K562 (cell line): ENCODE measurements at regions not wholly inside any gene's neighbourhood (a gene's known extent, or its start where the extent isn't known, plus 50 kb on each side); places are given as distances from the start of the nearest gene placed in this dataset.

ENCODE experiments used
- ATAC-seq: fragments of 200-7000 bp; cut with Tn5 transposase; 3 replicates; pipeline ENCODE4 v1.9.1; 2020; ENCODE audit warnings: moderate library complexity
- BruUV-seq: library from RNA; stranded (reverse); fragments of 400-500 nt; replicated peaks from 2 replicates; lab custom pipeline; 2021; lab: Mats Ljungman, UMichigan
- CTCF ChIA-PET: fragments of 300-600 bp; formaldehyde crosslinking; extraction: SDS; loops from one replicate; lab custom pipeline; 2021; ENCODE audit warnings: low intra/inter-chr PET ratio; lab: Yijun Ruan, JAX
- POLR2A ChIA-PET: fragments of 300-600, 350-650 bp; sonication (Branson Sonifier 250); formaldehyde crosslinking; extraction: SDS; loops from one replicate; lab custom pipeline; 2021; ENCODE audit warnings: antibody characterized with exemption, inconsistent platforms; lab: Yijun Ruan, JAX
- DNase-seq, 4 experiments: peaks; one replicate each; pipeline versions ENCODE4 v3.0.0 to v3.0.0-alpha.2; 2011 to 2018; ENCODE audit warnings: low spot score in 3 of 4, mixed read lengths in 3 of 4; ENCODE audit errors: extremely low read depth in 1 of 4
- FAIRE-seq: peaks from 2 replicates; lab custom pipeline; 2011; peaks lifted over from hg19 to GRCh38; lab: Jason Lieb, UNC
- H2AFZ ChIP-seq: 2 replicates; pipeline ENCODE4 v1.6.0; 2011; ENCODE audit warnings: low read depth, low read length, control low read depth, inconsistent platforms
- H3K27ac ChIP-seq: fragments of 200-600 bp; 3 replicates; pipeline ENCODE4 v1.8.0; 2011; ENCODE audit warnings: low read depth, mild to moderate bottlenecking, control low read depth, inconsistent platforms, low read length, moderate library complexity, mixed read lengths; ENCODE audit errors: extremely low read depth
- H3K27me3 ChIP-seq, 2 experiments: fragments of 300-600 bp in 1 of 2; 2 replicates in 1 of 2; 3 replicates in 1 of 2; pipeline versions ENCODE4 v1.6.0 to v1.8.0; 2011; ENCODE audit warnings: inconsistent platforms in 2 of 2, low read length in 2 of 2, mild to moderate bottlenecking in 1 of 2, mixed read lengths in 1 of 2, moderate library complexity in 1 of 2; ENCODE audit not compliant: control insufficient read depth in 2 of 2, insufficient read depth in 2 of 2
- H3K36me3 ChIP-seq: fragments of 300-600 bp; 3 replicates; pipeline ENCODE4 v1.8.0; 2011; ENCODE audit warnings: mild to moderate bottlenecking, low read length, inconsistent platforms; ENCODE audit not compliant: control insufficient read depth, insufficient read depth
- H3K4me1 ChIP-seq, 2 experiments: fragments of 200-600 bp in 1 of 2; replicated peaks in 1 of 2; 2 replicates in 1 of 2; 3 replicates in 1 of 2; pipeline versions ENCODE4 v1.5.1 to v1.8.0; 2011; ENCODE audit warnings: inconsistent platforms in 2 of 2, low read length in 2 of 2, mild to moderate bottlenecking in 1 of 2, mixed read lengths in 1 of 2, moderate library complexity in 1 of 2; ENCODE audit not compliant: control insufficient read depth in 2 of 2, insufficient read depth in 2 of 2
- H3K4me2 ChIP-seq: 2 replicates; pipeline ENCODE4 v1.6.1; 2011; ENCODE audit warnings: low read length, control low read depth, inconsistent platforms, mixed read lengths; ENCODE audit not compliant: insufficient read depth
- H3K4me3 ChIP-seq: fragments of 200-600 bp; sonication (generic), shearing (Covaris generic); 2 replicates; pipeline ENCODE4 v1.5.1; 2016; ENCODE audit warnings: control low read depth, inconsistent platforms
- H3K79me2 ChIP-seq: fragments of 200-600 bp; 3 replicates; pipeline ENCODE4 v1.8.0; 2011; ENCODE audit warnings: low read length, inconsistent platforms; ENCODE audit not compliant: control insufficient read depth, insufficient read depth
- H3K9ac ChIP-seq, 2 experiments: 2 replicates each; pipeline versions ENCODE4 v1.6.0 to v1.6.1; 2011; ENCODE audit warnings: low read depth in 2 of 2, low read length in 2 of 2, control low read depth in 1 of 2, inconsistent platforms in 1 of 2, mild to moderate bottlenecking in 1 of 2, mixed read lengths in 1 of 2; ENCODE audit not compliant: insufficient read depth in 1 of 2
- H3K9me1 ChIP-seq: one replicate; pipeline ENCODE4 v1.6.0; 2011; ENCODE audit warnings: inconsistent platforms, mild to moderate bottlenecking, low read length, moderate library complexity; ENCODE audit not compliant: control insufficient read depth, insufficient read depth
- H3K9me3 ChIP-seq: replicated peaks from 2 replicates; pipeline ENCODE4 v1.5.1; 2011; ENCODE audit warnings: low read depth, low read length, inconsistent platforms; ENCODE audit not compliant: control insufficient read depth, insufficient read depth
- H4K20me1 ChIP-seq: replicated peaks from 2 replicates; pipeline ENCODE4 v1.6.1; 2011; ENCODE audit warnings: low read length, inconsistent platforms, mixed read lengths; ENCODE audit not compliant: control insufficient read depth, insufficient read depth
- CEBPG ChIP-seq, 3 experiments: fragments of 200-800 bp in 1 of 3; sonication (Bioruptor generic) in 1 of 3; sonication (generic) in 1 of 3; formaldehyde crosslinking in 1 of 3; IDR thresholded peaks in 2 of 3; conservative IDR thresholded peaks in 1 of 3; 2 replicates each; pipeline versions ENCODE4 v1.6.1 to v1.8.0; 2016 to 2022; ENCODE audit warnings: missing compliant biosample characterization in 2 of 3, missing genetic modification characterization in 2 of 3, mild to moderate bottlenecking in 1 of 3, missing genetic modification reagents in 1 of 3
- CLOCK ChIP-seq: fragments of 250-450 bp; sonication (Bioruptor Pico); IDR thresholded peaks from 2 replicates; pipeline ENCODE4 v1.4.0; 2020; ENCODE audit warnings: mild to moderate bottlenecking, moderate library complexity, borderline replicate concordance
- CREB3L1 ChIP-seq: fragments of 450-650 bp; IDR thresholded peaks from 2 replicates; pipeline ENCODE4 v1.6.1; 2014; ENCODE audit warnings: low read depth, mild to moderate bottlenecking, moderate library complexity, borderline replicate concordance
- EWSR1 ChIP-seq: fragments of 450-650 bp; IDR thresholded peaks from 2 replicates; pipeline ENCODE4 v1.6.1; 2018; ENCODE audit warnings: borderline replicate concordance, mild to moderate bottlenecking, low read depth, moderate library complexity; ENCODE audit not compliant: partially characterized antibody
- HNRNPK ChIP-seq: fragments of 200-400 bp; formaldehyde crosslinking; IDR thresholded peaks from one replicate; pipeline ENCODE4 v1.6.1; 2018; ENCODE audit warnings: mild to moderate bottlenecking, low read depth, low read length; ENCODE audit not compliant: poor library complexity, severe bottlenecking
- MAFF ChIP-seq: IDR thresholded peaks from 2 replicates; pipeline ENCODE4 v1.6.1; 2012; ENCODE audit warnings: low read length, improper control_type of control experiment
- MAFG ChIP-seq: fragments of 450-650 bp; conservative IDR thresholded peaks from 2 replicates; pipeline ENCODE4 v1.6.1; 2016; ENCODE audit warnings: missing genetic modification characterization, missing compliant biosample characterization
- SMARCA4 ChIP-seq: fragments of 450-650 bp; IDR thresholded peaks from 2 replicates; pipeline ENCODE4 v1.6.1; 2016
- SRSF1 ChIP-seq: fragments of 200-400 bp; formaldehyde crosslinking; IDR thresholded peaks from 2 replicates; pipeline ENCODE4 v1.6.1; 2017; ENCODE audit warnings: mild to moderate bottlenecking, low read depth, low read length, moderate library complexity
- WGBS: fragments of 100-300 bp; shearing (Covaris generic); methylation state at CpG from one replicate; pipeline ENCODE4 v1.1.6; 2016; ENCODE audit warnings: low coverage, mixed read lengths; ENCODE audit not compliant: insufficient coverage; ENCODE audit errors: missing lambda C conversion rate; 5-methylcytosine and 5-hydroxymethylcytosine counted together
- in situ Hi-C: fragments of 300-500 bp; cut with MboI; formaldehyde crosslinking; loops from 4 replicates; pipeline ENCODE4 v1.15.0; 2018; ENCODE audit warnings: inconsistent platforms, mixed read lengths
- intact Hi-C: fragments of 100-400 bp; cut with micrococcal nuclease; formaldehyde crosslinking; loops from 2 replicates; pipeline ENCODE4 v1.14.2; 2022

- TF ChIP-seq EWSR1 (no peak), MAFG (tag) (peak; percentile 70), HNRNPK (no peak), CEBPG (CRISPR knock-in tag; IDR thresholded peaks at IDR 0.05) (no peak), CEBPG (tag; conservative IDR thresholded peaks at IDR 0.05 in 1 of 2, IDR thresholded peaks at IDR 0.05 in 1 of 2) (no peak), CLOCK (CRISPR knock-in tag) (no peak), SRSF1 (no peak)
Measured at GRCh38 chr2:15694589-15694986, 102.9 kb downstream of the DDX1 start (continued).

- DNase-seq = no peak
- H3K36me3 ChIP-seq = no peaks in the 10 kb centered on the region
- H2AFZ ChIP-seq = no peak overlapping the region
- H3K9me3 ChIP-seq = no peaks in the 10 kb centered on the region
- no peak for TF ChIP-seq MAFF
- TF ChIP-seq CREB3L1 = no peak
- TF ChIP-seq SMARCA4 = no peak
- H3K9ac ChIP-seq = no peak overlapping the region
- peaks cover 1 to 6% of the 10 kb centered on the region in 2 experiments; a peak in 4 of 5 replicates for H3K4me1 ChIP-seq
- BruUV-seq = no TSS peak
- H3K4me2 ChIP-seq = no peak overlapping the region
- H3K27me3 ChIP-seq = peaks cover 20 to 60% of the 10 kb centered on the region in 2 experiments
- H3K9me1 ChIP-seq = no peaks in the 10 kb centered on the region
- H3K27ac ChIP-seq = no peak overlapping the region
- no peaks in the 10 kb centered on the region for H3K79me2 ChIP-seq
- CTCF ChIA-PET = no interaction called here
- POLR2A ChIA-PET = no interaction called here
- H4K20me1 ChIP-seq = no peaks in the 10 kb centered on the region
- no peak overlapping the region for H3K4me3 ChIP-seq
- ATAC-seq = no peak
- 10% methylated on average over 9 of the region's 9 CpGs for WGBS
- intact Hi-C loops = no loop called here
- no peak for FAIRE-seq
- in situ Hi-C loops = no loop called here
Measured at GRCh38 chr2:15695582-15696330, 104.1 kb downstream of the DDX1 start.
